K562 (cell line): ENCODE measurements at regions not wholly inside any gene's neighbourhood (a gene's known extent, or its start where the extent isn't known, plus 50 kb on each side); places are given as distances from the start of the nearest gene placed in this dataset.

Experiments
- ATAC-seq: fragments of 200-7000 bp; cut with Tn5 transposase; 3 replicates; pipeline ENCODE4 v1.9.1; 2020; ENCODE audit warnings: moderate library complexity
- BruUV-seq: library from RNA; stranded (reverse); fragments of 400-500 nt; replicated peaks from 2 replicates; lab custom pipeline; 2021; lab: Mats Ljungman, UMichigan
- CTCF ChIA-PET: fragments of 300-600 bp; formaldehyde crosslinking; extraction: SDS; loops from one replicate; lab custom pipeline; 2021; ENCODE audit warnings: low intra/inter-chr PET ratio; lab: Yijun Ruan, JAX
- POLR2A ChIA-PET: fragments of 300-600, 350-650 bp; sonication (Branson Sonifier 250); formaldehyde crosslinking; extraction: SDS; loops from one replicate; lab custom pipeline; 2021; ENCODE audit warnings: antibody characterized with exemption, inconsistent platforms; lab: Yijun Ruan, JAX
- DNase-seq, 4 experiments: peaks; one replicate each; pipeline versions ENCODE4 v3.0.0 to v3.0.0-alpha.2; 2011 to 2018; ENCODE audit warnings: low spot score in 3 of 4, mixed read lengths in 3 of 4; ENCODE audit errors: extremely low read depth in 1 of 4
- FAIRE-seq: peaks from 2 replicates; lab custom pipeline; 2011; peaks lifted over from hg19 to GRCh38; lab: Jason Lieb, UNC
- H2AFZ ChIP-seq: 2 replicates; pipeline ENCODE4 v1.6.0; 2011; ENCODE audit warnings: low read depth, low read length, control low read depth, inconsistent platforms
- H3K27ac ChIP-seq: fragments of 200-600 bp; 3 replicates; pipeline ENCODE4 v1.8.0; 2011; ENCODE audit warnings: low read depth, mild to moderate bottlenecking, control low read depth, inconsistent platforms, low read length, moderate library complexity, mixed read lengths; ENCODE audit errors: extremely low read depth
- H3K27me3 ChIP-seq, 2 experiments: fragments of 300-600 bp in 1 of 2; 2 replicates in 1 of 2; 3 replicates in 1 of 2; pipeline versions ENCODE4 v1.6.0 to v1.8.0; 2011; ENCODE audit warnings: inconsistent platforms in 2 of 2, low read length in 2 of 2, mild to moderate bottlenecking in 1 of 2, mixed read lengths in 1 of 2, moderate library complexity in 1 of 2; ENCODE audit not compliant: control insufficient read depth in 2 of 2, insufficient read depth in 2 of 2
- H3K36me3 ChIP-seq: fragments of 300-600 bp; 3 replicates; pipeline ENCODE4 v1.8.0; 2011; ENCODE audit warnings: mild to moderate bottlenecking, low read length, inconsistent platforms; ENCODE audit not compliant: control insufficient read depth, insufficient read depth
- H3K4me1 ChIP-seq, 2 experiments: fragments of 200-600 bp in 1 of 2; replicated peaks in 1 of 2; 2 replicates in 1 of 2; 3 replicates in 1 of 2; pipeline versions ENCODE4 v1.5.1 to v1.8.0; 2011; ENCODE audit warnings: inconsistent platforms in 2 of 2, low read length in 2 of 2, mild to moderate bottlenecking in 1 of 2, mixed read lengths in 1 of 2, moderate library complexity in 1 of 2; ENCODE audit not compliant: control insufficient read depth in 2 of 2, insufficient read depth in 2 of 2
- H3K4me2 ChIP-seq: 2 replicates; pipeline ENCODE4 v1.6.1; 2011; ENCODE audit warnings: low read length, control low read depth, inconsistent platforms, mixed read lengths; ENCODE audit not compliant: insufficient read depth
- H3K4me3 ChIP-seq: fragments of 200-600 bp; sonication (generic), shearing (Covaris generic); 2 replicates; pipeline ENCODE4 v1.5.1; 2016; ENCODE audit warnings: control low read depth, inconsistent platforms
- H3K79me2 ChIP-seq: fragments of 200-600 bp; 3 replicates; pipeline ENCODE4 v1.8.0; 2011; ENCODE audit warnings: low read length, inconsistent platforms; ENCODE audit not compliant: control insufficient read depth, insufficient read depth
- H3K9ac ChIP-seq, 2 experiments: 2 replicates each; pipeline versions ENCODE4 v1.6.0 to v1.6.1; 2011; ENCODE audit warnings: low read depth in 2 of 2, low read length in 2 of 2, control low read depth in 1 of 2, inconsistent platforms in 1 of 2, mild to moderate bottlenecking in 1 of 2, mixed read lengths in 1 of 2; ENCODE audit not compliant: insufficient read depth in 1 of 2
- H3K9me1 ChIP-seq: one replicate; pipeline ENCODE4 v1.6.0; 2011; ENCODE audit warnings: inconsistent platforms, mild to moderate bottlenecking, low read length, moderate library complexity; ENCODE audit not compliant: control insufficient read depth, insufficient read depth
- H3K9me3 ChIP-seq: replicated peaks from 2 replicates; pipeline ENCODE4 v1.5.1; 2011; ENCODE audit warnings: low read depth, low read length, inconsistent platforms; ENCODE audit not compliant: control insufficient read depth, insufficient read depth
- H4K20me1 ChIP-seq: replicated peaks from 2 replicates; pipeline ENCODE4 v1.6.1; 2011; ENCODE audit warnings: low read length, inconsistent platforms, mixed read lengths; ENCODE audit not compliant: control insufficient read depth, insufficient read depth
- CREB5 ChIP-seq: fragments of 250-450 bp; sonication (Bioruptor Pico); IDR thresholded peaks from 2 replicates; pipeline ENCODE4 v1.5.0; 2020; ENCODE audit warnings: mild to moderate bottlenecking
- MYNN ChIP-seq, 2 experiments: sonication (generic); formaldehyde crosslinking in 1 of 2; IDR thresholded peaks; 2 replicates each; pipeline versions ENCODE4 v1.5.0 to v1.6.1; 2016 to 2020; ENCODE audit warnings: antibody characterized with exemption in 1 of 2, missing genetic modification reagents in 1 of 2
- POLR2H ChIP-seq: IDR thresholded peaks from 2 replicates; pipeline ENCODE4 v1.6.1; 2016; ENCODE audit warnings: missing genetic modification characterization, low read depth, mild to moderate bottlenecking, control low read depth, missing compliant biosample characterization, moderate library complexity
- TCFL5 ChIP-seq: fragments of 250-450 bp; sonication (Bioruptor Pico); conservative IDR thresholded peaks from 2 replicates; pipeline ENCODE4 v1.6.1; 2021; ENCODE audit warnings: mild to moderate bottlenecking, moderate library complexity, matching md5 sums
- ZNF232 ChIP-seq: sonication (generic); formaldehyde crosslinking; IDR thresholded peaks from 2 replicates; pipeline ENCODE4 v1.8.0; 2022; ENCODE audit warnings: mild to moderate bottlenecking, missing genetic modification reagents
- ZNF239 ChIP-seq: fragments of 250-450 bp; sonication (Bioruptor Pico); IDR thresholded peaks from 2 replicates; pipeline ENCODE4 v1.4.0; 2020; ENCODE audit warnings: mild to moderate bottlenecking
- ZNF780A ChIP-seq: fragments of 250-450 bp; sonication (Bioruptor Pico); IDR thresholded peaks from 2 replicates; pipeline ENCODE4 v1.5.0; 2021; ENCODE audit warnings: mild to moderate bottlenecking
- WGBS: fragments of 100-300 bp; shearing (Covaris generic); methylation state at CpG from one replicate; pipeline ENCODE4 v1.1.6; 2016; ENCODE audit warnings: low coverage, mixed read lengths; ENCODE audit not compliant: insufficient coverage; ENCODE audit errors: missing lambda C conversion rate; 5-methylcytosine and 5-hydroxymethylcytosine counted together
- in situ Hi-C: fragments of 300-500 bp; cut with MboI; formaldehyde crosslinking; loops from 4 replicates; pipeline ENCODE4 v1.15.0; 2018; ENCODE audit warnings: inconsistent platforms, mixed read lengths
- intact Hi-C: fragments of 100-400 bp; cut with micrococcal nuclease; formaldehyde crosslinking; loops from 2 replicates; pipeline ENCODE4 v1.14.2; 2022
- TF ChIP-seq, protein P1 (sequence below): fragments of 450-650 bp; IDR thresholded peaks from 2 replicates; pipeline ENCODE4 v1.6.1; 2017; ENCODE audit warnings: antibody characterized with exemption, mild to moderate bottlenecking
- TF ChIP-seq, protein P2 (sequence below): fragments of 450-650 bp; IDR thresholded peaks from one replicate; pipeline ENCODE4 v1.6.1; 2018; ENCODE audit warnings: mild to moderate bottlenecking, moderate library complexity; ENCODE audit not compliant: partially characterized antibody

- no peaks in the 10 kb centered on the region for H3K79me2 ChIP-seq
- H3K4me1 ChIP-seq = no peaks in the 10 kb centered on the region
- DNase-seq = no peak
- intact Hi-C loops = no loop called here
- no peaks in the 10 kb centered on the region for H3K9me3 ChIP-seq
- no peaks in the 10 kb centered on the region for H3K36me3 ChIP-seq
- TF ChIP-seq CREB5 (CRISPR knock-in tag) (no peak), TCFL5 (no peak), ZNF239 (CRISPR knock-in tag) (no peak), ZNF780A (CRISPR knock-in tag) (no peak), ZNF232 (CRISPR knock-in tag) (no peak), POLR2H (tag) (no peak), MYNN (IDR thresholded peaks at IDR 0.05) (no peak), MYNN (CRISPR knock-in tag; IDR thresholded peaks at IDR 0.05) (no peak)
- TF ChIP-seq, protein P1, sequence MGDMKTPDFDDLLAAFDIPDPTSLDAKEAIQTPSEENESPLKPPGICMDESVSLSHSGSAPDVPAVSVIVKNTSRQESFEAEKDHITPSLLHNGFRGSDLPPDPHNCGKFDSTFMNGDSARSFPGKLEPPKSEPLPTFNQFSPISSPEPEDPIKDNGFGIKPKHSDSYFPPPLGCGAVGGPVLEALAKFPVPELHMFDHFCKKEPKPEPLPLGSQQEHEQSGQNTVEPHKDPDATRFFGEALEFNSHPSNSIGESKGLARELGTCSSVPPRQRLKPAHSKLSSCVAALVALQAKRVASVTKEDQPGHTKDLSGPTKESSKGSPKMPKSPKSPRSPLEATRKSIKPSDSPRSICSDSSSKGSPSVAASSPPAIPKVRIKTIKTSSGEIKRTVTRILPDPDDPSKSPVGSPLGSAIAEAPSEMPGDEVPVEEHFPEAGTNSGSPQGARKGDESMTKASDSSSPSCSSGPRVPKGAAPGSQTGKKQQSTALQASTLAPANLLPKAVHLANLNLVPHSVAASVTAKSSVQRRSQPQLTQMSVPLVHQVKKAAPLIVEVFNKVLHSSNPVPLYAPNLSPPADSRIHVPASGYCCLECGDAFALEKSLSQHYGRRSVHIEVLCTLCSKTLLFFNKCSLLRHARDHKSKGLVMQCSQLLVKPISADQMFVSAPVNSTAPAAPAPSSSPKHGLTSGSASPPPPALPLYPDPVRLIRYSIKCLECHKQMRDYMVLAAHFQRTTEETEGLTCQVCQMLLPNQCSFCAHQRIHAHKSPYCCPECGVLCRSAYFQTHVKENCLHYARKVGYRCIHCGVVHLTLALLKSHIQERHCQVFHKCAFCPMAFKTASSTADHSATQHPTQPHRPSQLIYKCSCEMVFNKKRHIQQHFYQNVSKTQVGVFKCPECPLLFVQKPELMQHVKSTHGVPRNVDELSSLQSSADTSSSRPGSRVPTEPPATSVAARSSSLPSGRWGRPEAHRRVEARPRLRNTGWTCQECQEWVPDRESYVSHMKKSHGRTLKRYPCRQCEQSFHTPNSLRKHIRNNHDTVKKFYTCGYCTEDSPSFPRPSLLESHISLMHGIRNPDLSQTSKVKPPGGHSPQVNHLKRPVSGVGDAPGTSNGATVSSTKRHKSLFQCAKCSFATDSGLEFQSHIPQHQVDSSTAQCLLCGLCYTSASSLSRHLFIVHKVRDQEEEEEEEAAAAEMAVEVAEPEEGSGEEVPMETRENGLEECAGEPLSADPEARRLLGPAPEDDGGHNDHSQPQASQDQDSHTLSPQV = no peak
- TF ChIP-seq, protein P2, sequence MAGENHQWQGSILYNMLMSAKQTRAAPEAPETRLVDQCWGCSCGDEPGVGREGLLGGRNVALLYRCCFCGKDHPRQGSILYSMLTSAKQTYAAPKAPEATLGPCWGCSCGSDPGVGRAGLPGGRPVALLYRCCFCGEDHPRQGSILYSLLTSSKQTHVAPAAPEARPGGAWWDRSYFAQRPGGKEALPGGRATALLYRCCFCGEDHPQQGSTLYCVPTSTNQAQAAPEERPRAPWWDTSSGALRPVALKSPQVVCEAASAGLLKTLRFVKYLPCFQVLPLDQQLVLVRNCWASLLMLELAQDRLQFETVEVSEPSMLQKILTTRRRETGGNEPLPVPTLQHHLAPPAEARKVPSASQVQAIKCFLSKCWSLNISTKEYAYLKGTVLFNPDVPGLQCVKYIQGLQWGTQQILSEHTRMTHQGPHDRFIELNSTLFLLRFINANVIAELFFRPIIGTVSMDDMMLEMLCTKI = no peak
- no peak overlapping the region for H3K4me2 ChIP-seq
- H3K27ac ChIP-seq = no peak overlapping the region
- in situ Hi-C loops = no loop called here
- H3K27me3 ChIP-seq = no peaks in the 10 kb centered on the region
- BruUV-seq = no TSS peak
- H3K9me1 ChIP-seq = no peaks in the 10 kb centered on the region
- no peak overlapping the region for H3K4me3 ChIP-seq
- WGBS = 0% methylated on average over 3 of the region's 3 CpGs
- ATAC-seq = no peak
- H2AFZ ChIP-seq = no peak overlapping the region
- ChIA-PET POLR2A (no interaction called here), CTCF (no interaction called here)
- H4K20me1 ChIP-seq = no peaks in the 10 kb centered on the region
- FAIRE-seq = no peak
- no peak overlapping the region for H3K9ac ChIP-seq
Observed at GRCh38 chr7:24025765-24026164, 258.2 kb upstream of the NPY start.
